Suprapubic skin (tissue), 4 donors: ENCODE measurements at regions not wholly inside any gene's neighbourhood (a gene's known extent, or its start where the extent isn't known, plus 50 kb on each side); places are given as distances from the start of the nearest gene placed in this dataset.

Source experiments
- DNase-seq, 2 donors: peaks; one replicate each; pipeline ENCODE4 v3.0.0-alpha.2; 2019; ENCODE audit warnings: low spot score in 2 of 2
- H3K27ac ChIP-seq: fragments of 200-600 bp; sonication (generic); one replicate; pipeline ENCODE4 v1.5.1; 2019
- H3K27me3 ChIP-seq: fragments of 200-600 bp; sonication (generic); one replicate; pipeline ENCODE4 v1.5.1; 2019
- H3K36me3 ChIP-seq: fragments of 200-600 bp; sonication (generic); one replicate; pipeline ENCODE4 v1.5.1; 2019
- H3K4me1 ChIP-seq: fragments of 200-600 bp; sonication (generic); one replicate; pipeline ENCODE4 v1.5.1; 2019
- H3K4me3 ChIP-seq: fragments of 200-600 bp; sonication (generic); one replicate; pipeline ENCODE4 v1.5.1; 2019; ENCODE audit warnings: mild to moderate bottlenecking
- H3K9me3 ChIP-seq: fragments of 200-600 bp; sonication (generic); one replicate; pipeline ENCODE4 v1.5.1; 2019
- EP300 ChIP-seq: sonication (generic); formaldehyde crosslinking; IDR thresholded peaks from one replicate; pipeline ENCODE4 v1.6.1; 2017; ENCODE audit warnings: antibody characterized with exemption
- POLR2A ChIP-seq, 2 donors: fragments of 450-650 bp; IDR thresholded peaks; one replicate each; pipeline ENCODE4 v1.6.1; 2017; ENCODE audit warnings: antibody characterized with exemption in 2 of 2, mild to moderate bottlenecking in 2 of 2, moderate library complexity in 2 of 2
- POLR2AphosphoS5 ChIP-seq, 3 donors: sonication (generic); formaldehyde crosslinking; IDR thresholded peaks; one replicate each; pipeline ENCODE4 v1.6.1; 2017; ENCODE audit warnings: antibody characterized with exemption in 3 of 3
- WGBS: methylation state at CpG from one replicate; pipeline ENCODE4 v1.1.5; 2018; 5-methylcytosine and 5-hydroxymethylcytosine counted together
- TF ChIP-seq, protein P1 (sequence below), 2 donors: fragments of 200-600 bp in 1 of 2; fragments of 450-650 bp in 1 of 2; sonication (generic) in 1 of 2; IDR thresholded peaks; one replicate each; pipeline ENCODE4 v1.5.1; 2016 to 2019; ENCODE audit warnings: antibody characterized with exemption in 2 of 2, mild to moderate bottlenecking in 1 of 2, moderate library complexity in 1 of 2

- DNase-seq = no peak
- Histone ChIP-seq H3K27me3 (peaks cover 7% of the 10 kb centered on the region), H3K9me3 (no peaks in the 10 kb centered on the region), H3K4me3 (no peak overlapping the region), H3K27ac (no peak overlapping the region), H3K4me1 (no peaks in the 10 kb centered on the region), H3K36me3 (no peaks in the 10 kb centered on the region)
- TF ChIP-seq POLR2AphosphoS5 (IDR thresholded peaks at IDR 0.05) (no peak), EP300 (no peak), POLR2A (IDR thresholded peaks at IDR 0.05) (no peak)
- TF ChIP-seq, protein P1, sequence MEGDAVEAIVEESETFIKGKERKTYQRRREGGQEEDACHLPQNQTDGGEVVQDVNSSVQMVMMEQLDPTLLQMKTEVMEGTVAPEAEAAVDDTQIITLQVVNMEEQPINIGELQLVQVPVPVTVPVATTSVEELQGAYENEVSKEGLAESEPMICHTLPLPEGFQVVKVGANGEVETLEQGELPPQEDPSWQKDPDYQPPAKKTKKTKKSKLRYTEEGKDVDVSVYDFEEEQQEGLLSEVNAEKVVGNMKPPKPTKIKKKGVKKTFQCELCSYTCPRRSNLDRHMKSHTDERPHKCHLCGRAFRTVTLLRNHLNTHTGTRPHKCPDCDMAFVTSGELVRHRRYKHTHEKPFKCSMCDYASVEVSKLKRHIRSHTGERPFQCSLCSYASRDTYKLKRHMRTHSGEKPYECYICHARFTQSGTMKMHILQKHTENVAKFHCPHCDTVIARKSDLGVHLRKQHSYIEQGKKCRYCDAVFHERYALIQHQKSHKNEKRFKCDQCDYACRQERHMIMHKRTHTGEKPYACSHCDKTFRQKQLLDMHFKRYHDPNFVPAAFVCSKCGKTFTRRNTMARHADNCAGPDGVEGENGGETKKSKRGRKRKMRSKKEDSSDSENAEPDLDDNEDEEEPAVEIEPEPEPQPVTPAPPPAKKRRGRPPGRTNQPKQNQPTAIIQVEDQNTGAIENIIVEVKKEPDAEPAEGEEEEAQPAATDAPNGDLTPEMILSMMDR (IDR thresholded peaks at IDR 0.05) = no peak
- WGBS = 76% methylated on average over 2 of the region's 2 CpGs
Measured at GRCh38 chr3:157624801-157625200, 121.6 kb upstream of the VEPH1 start.

- 93% methylated on average over 4 of the region's 4 CpGs for WGBS
- DNase-seq = no peak
- H3K27me3 ChIP-seq = no peaks in the 10 kb centered on the region
- H3K27ac ChIP-seq = no peak overlapping the region
- peaks cover 4% of the 10 kb centered on the region for H3K4me1 ChIP-seq
- no peaks in the 10 kb centered on the region for H3K9me3 ChIP-seq
- H3K4me3 ChIP-seq = no peak overlapping the region
- no peaks in the 10 kb centered on the region for H3K36me3 ChIP-seq
- TF ChIP-seq EP300 (no peak), POLR2AphosphoS5 (IDR thresholded peaks at IDR 0.05) (no peak), POLR2A (IDR thresholded peaks at IDR 0.05) (no peak)
- TF ChIP-seq, protein P1 (IDR thresholded peaks at IDR 0.05) = no peak
Measured at GRCh38 chr3:157618886-157619285, 115.7 kb upstream of the VEPH1 start.

DNA sequence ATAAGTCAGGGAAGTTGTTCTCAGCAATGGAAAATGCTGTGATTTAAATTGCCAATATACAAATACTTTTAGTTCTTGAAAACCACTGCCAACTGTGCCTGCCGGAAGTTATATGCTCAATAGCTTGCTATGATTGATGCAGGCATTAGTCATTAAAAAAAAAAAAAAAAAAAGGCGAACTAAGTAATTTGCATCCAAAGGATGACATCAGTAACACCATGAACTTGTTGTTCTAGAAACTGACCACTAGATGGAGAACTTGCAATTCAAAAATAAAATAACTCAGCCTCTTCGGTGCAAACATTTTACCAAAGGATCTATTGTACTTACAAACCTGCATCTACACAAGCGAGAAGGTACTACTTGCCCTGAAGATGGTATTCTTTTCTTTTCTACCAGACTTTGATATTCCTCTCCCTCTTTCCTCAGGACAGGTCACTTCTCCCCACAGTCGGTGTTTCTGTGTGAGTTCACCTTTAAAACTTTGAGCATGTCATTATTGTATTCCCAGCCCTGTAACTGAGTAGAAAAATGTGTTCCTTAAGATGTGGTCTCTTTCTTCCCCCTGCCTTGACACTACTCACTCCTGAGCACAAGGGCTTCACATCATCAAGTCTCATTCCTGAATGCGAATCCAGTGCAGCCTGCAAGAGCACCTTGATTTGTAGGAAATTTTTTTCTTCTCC, 115.0 kb upstream of the VEPH1 start:
- no peak overlapping the region for H3K4me3 ChIP-seq
- H3K9me3 ChIP-seq = no peaks in the 10 kb centered on the region
- peaks cover 4% of the 10 kb centered on the region for H3K4me1 ChIP-seq
- H3K36me3 ChIP-seq = no peaks in the 10 kb centered on the region
- H3K27ac ChIP-seq = no peak overlapping the region
- WGBS = 19% methylated on average over 6 of the region's 6 CpGs
- no peaks in the 10 kb centered on the region for H3K27me3 ChIP-seq
- no peak for DNase-seq
- TF ChIP-seq, protein P1 (IDR thresholded peaks at IDR 0.05) = peak; percentile 49 to 59
- TF ChIP-seq EP300 (no peak), POLR2A (IDR thresholded peaks at IDR 0.05) (no peak), POLR2AphosphoS5 (IDR thresholded peaks at IDR 0.05) (no peak)

GRCh38 chr3:157614896-157615295, 111.7 kb upstream of the VEPH1 start:
- Histone ChIP-seq H3K27me3 (no peaks in the 10 kb centered on the region), H3K4me3 (no peak overlapping the region), H3K4me1 (peaks cover 4% of the 10 kb centered on the region), H3K9me3 (no peaks in the 10 kb centered on the region), H3K27ac (no peak overlapping the region), H3K36me3 (no peaks in the 10 kb centered on the region)
- TF ChIP-seq, protein P1 (IDR thresholded peaks at IDR 0.05) = no peak
- TF ChIP-seq POLR2A (IDR thresholded peaks at IDR 0.05) (no peak), EP300 (no peak), POLR2AphosphoS5 (IDR thresholded peaks at IDR 0.05) (no peak)
- no peak for DNase-seq
- WGBS = 58% methylated on average over 2 of the region's 2 CpGs

DNA sequence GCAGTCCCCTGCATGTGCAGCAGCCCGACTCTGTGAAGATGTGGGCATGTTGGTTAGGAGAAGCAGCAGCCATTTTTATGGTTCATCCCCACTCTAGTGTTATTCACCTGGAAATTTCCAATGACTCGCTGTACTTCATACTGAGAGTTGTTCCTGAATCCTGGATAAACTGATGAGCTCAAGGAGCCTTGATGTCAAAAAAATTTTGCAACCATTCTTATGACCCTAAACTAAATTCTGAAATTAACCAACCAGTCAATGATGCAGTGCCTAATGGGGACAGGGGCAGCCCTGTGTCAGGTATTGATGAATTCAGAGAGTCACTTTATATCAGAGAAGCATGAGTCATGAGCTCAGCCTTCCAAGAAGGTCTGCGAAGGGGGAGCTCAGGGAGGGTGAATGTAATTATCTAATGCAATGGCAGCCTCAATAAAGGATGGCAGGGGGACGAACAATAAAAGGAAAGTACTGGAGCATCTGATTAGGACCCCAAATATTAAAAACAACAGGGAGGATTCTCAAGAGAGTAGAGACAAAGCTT, 108.4 kb upstream of the VEPH1 start:
- no peaks in the 10 kb centered on the region for H3K9me3 ChIP-seq
- H3K36me3 ChIP-seq = no peaks in the 10 kb centered on the region
- H3K27ac ChIP-seq = no peak overlapping the region
- no peak for DNase-seq
- peaks cover 3% of the 10 kb centered on the region for H3K4me1 ChIP-seq
- WGBS = 79% methylated on average over 4 of the region's 4 CpGs
- no peaks in the 10 kb centered on the region for H3K27me3 ChIP-seq
- H3K4me3 ChIP-seq = no peak overlapping the region
- TF ChIP-seq POLR2A (IDR thresholded peaks at IDR 0.05) (no peak), EP300 (no peak), POLR2AphosphoS5 (IDR thresholded peaks at IDR 0.05) (no peak)
- TF ChIP-seq, protein P1 (IDR thresholded peaks at IDR 0.05) = no peak
